GM18502 (cell line): ENCODE measurements at regions not wholly inside any gene's neighbourhood (a gene's known extent, or its start where the extent isn't known, plus 50 kb on each side); places are given as distances from the start of the nearest gene placed in this dataset.

Experiments
- ATAC-seq: cut with Tn5 transposase; IDR thresholded peaks from one replicate; pipeline ENCODE4 v1.9.1; 2021; ENCODE audit warnings: mild to moderate bottlenecking; ENCODE audit not compliant: unreplicated experiment, poor library complexity

DNA sequence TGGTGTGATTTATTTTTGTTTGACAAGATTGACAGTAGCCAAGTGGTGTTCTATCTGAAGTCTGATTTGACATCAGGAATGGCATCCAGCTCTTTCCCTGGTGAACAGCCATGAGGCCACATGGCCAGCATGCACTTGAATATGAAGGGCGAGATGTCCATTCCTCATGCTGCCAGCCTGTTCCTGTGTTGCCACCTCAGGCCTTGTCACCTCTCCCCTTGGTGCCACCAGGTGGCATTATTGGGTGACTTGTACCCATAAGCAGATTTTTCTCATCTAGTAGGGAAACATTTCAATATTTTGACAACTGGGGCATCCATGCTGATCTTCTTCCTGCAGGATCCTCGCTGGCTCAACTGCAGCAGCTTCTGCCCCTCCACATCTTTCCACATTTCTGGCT, 199.1 kb downstream of the ERMARD start:
- no peak for ATAC-seq

DNA sequence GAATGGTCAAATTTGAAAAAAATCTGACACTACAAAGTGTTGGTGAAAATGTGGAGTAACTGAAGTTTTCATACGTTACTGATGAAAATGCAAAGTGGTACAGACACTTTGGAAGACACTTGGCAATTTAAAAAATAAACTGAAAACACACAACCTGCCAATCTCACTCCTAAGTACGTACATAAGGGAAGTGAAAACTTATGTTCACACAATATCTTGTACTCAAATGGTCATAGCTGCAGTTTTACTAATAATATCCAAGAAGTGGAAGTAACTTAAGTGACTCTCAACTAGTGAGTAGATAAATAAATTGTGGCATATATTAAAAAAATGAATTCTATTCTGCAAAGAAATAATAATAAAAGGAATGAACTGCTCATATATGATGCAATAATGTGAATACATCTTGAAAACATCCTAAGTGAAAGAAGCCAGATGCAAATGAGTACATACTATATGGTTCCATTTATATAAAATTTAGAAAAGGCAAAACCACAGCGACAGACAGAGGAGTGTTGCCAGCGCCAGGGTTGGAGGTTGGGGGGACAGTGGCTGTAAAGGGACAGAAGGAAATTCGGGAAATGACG, 198.2 kb downstream of the ERMARD start:
- no peak for ATAC-seq

DNA sequence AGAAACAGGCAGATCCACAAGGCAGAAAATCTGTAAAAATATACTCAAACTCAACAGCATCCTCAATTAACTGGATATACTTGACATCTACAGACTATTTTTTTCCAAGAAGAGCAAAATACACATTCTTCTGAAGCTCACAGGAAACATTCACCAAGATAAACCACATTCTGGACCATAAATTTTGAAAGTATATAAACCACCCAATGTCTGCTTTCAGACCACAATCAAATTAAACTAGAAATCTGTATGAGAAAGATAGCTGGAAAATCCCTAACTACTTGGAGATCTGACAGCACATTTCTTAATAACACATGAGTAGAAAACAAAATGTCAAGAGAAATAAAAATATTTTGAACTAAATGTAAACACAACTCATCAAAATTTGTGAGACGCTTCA, 195.5 kb downstream of the ERMARD start:
- ATAC-seq = no peak

DNA sequence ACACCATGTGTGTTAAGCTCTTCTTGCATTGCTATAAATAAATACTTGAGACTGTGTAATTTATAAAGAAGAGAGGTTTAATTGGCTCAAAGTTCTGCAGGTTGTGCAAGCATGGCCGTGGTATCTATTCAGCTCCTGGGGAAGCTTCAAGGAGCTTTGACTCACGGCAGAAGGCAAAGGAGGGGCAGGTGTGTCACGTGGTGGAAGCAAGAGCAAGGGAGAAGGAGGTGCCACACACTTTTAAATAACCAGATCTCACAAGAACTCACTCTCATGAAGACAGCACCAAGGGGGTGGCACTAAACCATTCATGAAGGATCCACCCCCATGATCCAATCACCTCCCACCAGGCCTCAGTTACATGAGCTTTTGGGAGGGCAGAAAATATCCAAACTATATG, 193.7 kb downstream of the ERMARD start:
- ATAC-seq = no peak

DNA sequence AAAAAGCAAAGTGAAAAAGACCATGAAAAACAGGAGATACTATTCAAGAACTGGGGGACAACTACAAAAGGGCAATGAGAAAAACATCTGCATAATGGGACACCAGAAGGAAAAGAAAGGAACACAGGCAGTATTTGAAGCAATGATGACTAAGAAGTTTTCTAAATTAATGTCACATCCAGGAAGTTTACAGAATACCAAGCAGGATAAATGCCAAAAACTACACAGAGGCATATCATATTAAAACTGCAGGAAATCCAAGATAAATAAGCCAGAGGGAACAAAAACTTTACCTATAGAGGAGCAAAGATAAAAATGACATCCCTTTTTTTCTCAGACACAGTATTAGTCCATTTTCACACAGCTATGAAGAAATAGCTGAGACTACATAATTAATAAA, 193.0 kb downstream of the ERMARD start:
- no peak for ATAC-seq

DNA sequence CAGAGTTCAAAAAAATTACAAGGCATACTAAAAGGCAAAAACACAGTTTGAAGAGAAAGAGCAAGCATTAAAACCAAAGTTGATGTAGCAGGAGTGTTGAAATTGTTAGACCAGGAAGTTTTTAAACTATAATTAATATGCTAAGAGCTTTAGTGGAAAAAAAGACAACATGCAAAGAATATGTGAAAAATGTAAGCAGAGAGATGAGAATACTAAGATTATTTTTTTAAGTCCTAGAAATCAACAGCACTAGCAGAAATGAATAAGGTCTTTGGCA, 192.6 kb downstream of the ERMARD start:
- no peak for ATAC-seq

DNA sequence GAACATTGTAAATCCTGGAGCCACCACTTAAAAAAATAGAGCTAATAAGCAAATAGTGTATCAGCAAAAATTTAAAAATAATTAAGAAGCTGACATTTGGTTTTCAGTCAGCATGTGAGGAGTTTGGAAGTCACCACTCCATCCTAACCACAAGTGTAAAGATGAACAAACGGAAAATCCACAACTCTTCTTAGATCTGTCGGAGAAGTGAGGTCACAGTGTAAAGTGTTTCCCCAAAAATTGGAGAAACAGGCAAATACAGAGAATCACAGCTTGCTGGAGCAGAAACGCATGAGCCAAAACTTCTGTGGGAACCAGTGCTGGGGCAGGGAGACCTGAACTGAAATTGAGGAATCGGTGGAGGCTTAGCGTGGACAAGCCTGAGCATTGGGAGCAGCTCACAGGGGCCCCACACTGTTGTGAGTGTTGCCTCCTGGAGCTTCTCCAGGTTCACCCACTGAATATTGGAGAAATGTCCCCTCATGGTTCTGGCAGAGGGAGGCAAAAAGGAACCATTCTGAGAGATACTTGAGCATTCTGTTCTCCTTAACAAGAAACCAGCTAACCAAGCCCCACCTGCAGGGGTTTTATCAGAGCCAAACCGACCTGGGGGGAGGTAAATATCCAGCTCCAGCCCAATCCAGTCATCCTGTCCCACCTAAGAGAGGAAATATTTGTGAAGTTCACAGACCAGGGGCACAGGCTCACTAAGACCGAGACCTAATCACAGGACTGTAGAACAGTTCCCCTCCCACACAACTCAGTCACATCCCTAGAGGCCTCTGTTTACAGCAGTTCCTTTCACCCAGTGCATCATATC, 192.0 kb downstream of the ERMARD start:
- no peak for ATAC-seq

DNA sequence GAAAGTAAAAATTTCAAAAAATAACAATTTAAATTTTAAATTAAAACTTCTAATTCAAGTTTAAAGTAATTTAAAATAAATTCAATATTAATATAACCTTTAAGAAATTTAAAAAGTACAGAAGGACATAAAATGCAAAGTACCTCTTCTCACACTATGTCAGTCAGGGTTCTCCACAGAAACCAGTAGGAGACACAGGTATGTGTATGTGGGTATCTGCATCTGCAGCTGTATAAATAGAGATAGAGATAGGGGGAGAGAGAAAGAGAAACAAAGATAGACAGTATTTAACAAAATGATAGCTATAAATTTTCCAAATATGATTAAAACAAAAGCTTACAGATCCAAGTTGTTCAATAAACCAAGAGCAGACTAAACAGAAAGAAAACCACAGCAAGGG, 190.8 kb downstream of the ERMARD start:
- ATAC-seq = no peak

DNA sequence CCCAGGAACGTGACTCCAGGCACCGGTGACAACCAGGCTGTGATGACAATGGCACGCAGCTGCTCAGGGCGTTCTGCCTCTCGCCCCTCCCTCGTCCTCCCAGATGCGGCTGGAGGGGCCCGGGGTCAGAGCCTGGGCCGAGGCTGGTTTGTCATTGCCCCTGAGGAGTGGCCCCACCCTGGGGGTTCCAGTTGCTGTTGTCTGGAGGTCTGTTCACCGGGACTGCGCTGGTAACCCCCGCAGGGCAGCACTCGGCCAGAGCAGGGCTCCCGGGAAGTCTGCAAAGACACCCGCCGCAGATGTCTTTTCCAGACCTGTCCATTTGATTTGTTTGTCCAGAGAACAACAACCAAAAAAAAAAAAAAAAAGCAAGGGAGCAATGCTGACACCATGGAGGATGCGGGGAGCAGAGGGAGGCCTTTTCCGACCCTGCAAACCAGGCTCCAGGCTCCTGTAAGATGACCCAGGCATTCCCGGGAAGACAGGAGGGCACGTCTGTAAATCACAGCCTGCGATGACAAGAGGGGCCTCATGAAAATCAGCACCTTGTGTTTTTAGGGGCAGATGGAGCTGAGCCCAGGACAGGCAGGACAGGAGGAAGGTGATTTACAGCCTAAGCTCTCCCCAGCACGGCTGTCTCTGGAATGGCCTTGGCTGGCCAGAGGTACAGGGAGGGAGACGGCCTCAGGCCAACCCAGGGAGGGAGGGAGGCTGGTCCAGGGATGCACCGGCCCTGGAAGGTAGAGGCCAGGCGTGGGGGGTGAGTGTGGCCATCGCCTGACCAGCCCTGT, 189.3 kb downstream of the ERMARD start:
- no peak for ATAC-seq

DNA sequence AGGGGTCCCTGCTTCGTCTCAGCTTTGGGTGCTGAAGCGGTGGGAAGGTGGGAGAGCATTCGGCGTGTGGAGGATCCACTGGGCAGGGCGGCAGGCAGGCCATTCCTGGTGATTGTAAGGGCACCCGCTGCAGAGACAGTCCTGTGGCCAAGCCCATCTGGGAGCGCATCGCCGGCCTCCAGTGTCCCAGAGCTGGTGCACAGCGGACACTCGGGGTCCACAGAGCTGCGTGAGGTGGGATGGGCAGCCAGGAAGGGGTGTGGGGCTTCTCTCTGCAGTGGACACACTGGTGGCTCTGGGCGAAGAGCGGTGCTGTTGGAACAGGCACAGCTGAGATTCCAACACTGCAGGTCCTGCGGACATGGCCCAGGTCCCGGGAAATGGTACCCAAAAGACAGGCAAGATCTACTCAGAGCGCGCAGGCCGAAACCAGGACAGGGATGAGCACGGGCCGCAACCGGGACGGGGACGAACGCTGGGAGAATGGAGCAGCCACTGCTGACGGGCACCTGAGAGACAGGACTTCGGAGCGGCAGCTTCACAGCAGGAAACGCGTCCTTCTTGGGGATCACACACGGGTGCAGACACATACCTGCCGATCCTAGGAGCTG, 188.2 kb downstream of the ERMARD start:
- ATAC-seq = no peak

DNA sequence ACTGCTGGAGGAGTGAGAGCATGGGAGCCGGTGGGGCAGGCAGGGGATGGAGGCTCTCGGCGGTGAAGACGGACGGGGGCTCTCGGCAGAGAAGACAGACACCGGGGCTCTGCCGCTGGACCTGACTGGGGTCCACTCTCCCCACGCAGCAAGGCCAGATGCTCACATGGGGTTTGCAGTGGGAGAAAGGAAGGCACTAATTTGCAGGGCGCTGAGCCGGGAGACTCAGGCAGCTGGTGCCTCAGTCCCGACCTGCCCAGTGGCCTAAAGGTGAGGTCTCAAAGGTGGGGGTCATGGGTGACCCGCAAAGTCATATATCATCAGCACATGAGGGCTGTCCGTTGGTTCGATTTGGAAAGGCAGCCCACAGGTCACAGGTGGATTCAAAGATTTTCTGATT, 187.3 kb downstream of the ERMARD start:
- no peak for ATAC-seq

DNA sequence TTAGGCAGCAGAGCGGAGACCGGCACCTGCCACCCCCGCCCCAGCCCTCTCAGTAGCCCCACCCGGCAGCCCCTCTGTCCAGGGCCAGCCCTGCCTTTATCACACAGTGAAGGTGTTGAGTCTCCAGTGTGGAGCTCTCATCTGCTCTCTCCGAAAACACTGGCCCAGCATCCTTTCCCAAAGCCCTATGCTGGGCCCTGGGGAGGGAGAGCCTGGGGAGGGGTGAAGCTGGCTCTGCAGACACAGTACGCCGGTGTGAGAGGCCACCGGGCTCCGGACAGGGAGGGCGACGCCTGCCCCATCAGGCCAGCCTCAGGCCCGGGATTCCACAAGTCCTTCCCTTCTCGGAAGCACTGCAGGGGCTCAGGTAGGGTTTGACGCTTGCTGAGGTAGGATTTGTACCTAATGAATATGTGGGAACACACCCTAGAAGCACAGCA, 186.9 kb downstream of the ERMARD start:
- no peak for ATAC-seq

DNA sequence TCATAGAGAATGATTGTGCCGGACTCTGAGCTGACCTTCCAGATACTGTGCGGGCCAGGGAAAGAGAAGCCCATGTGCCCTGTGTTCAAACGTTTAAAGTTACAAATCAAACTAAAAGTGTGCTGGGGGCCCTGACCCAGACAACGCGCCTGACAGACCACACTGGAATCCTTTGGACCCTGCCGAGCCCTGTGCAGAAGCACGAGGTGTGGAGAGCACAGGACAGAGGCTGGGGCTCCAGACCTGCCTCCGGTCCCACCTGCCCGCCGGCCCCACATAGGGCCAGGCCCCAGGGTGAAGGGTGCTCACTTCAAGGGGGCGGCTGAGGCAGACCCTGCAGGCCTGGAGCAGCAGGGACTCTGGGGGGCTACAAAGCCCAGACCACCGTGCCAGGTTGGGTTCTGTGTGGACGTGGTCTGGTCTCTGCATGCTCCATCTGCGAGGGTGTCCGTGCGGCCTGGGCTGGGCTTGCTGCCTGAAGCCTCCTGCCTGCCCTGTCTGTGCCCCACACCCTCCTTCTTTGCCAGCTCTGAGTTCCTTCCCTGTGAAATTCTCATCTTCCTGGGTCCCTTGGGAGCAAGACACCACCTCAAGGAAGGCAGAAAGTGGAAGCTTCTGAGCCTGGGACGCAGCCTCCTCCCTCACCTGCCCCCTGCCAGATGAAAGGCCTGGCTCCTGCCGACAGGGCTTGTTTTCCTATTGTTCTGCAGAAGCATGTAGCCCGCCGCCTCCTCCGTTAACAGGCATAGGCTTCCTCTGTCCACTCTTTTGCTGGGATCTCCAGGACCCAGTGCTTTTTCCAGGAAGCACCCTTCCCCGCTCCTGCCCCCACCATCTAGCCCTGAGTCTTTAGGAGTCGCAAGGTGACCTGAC, 186.2 kb downstream of the ERMARD start:
- no peak for ATAC-seq

DNA sequence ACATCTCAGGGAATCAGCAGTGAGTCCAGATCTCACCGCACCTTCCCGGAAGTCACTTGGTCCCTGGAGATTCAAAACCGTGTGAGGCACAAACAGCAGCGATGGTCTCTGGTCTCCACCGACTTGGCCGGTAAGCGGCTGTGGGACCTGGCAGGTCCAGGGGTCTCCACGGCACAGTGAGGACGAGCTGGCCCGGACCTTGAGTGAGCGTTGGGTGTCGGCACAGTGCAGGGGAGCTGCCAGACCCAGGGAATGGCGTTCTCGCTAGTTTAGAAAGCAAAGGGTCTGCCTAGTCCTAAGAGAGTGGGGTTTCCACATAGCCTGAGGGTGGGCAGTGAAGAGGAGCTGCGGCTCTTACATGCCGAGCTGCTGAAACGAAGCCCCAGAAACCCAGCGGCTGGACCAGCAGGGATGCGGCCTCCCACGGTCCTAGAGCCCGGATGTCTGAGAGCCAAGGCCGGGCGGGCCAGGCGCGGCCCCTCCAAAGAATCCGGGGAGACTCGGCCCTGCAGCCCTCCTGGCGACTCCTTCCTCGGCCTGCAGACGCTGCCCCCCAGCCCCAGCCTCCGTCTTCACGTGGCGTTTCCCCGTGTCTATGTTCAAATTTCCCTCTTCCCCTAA, 185.0 kb downstream of the ERMARD start:
- no peak for ATAC-seq

DNA sequence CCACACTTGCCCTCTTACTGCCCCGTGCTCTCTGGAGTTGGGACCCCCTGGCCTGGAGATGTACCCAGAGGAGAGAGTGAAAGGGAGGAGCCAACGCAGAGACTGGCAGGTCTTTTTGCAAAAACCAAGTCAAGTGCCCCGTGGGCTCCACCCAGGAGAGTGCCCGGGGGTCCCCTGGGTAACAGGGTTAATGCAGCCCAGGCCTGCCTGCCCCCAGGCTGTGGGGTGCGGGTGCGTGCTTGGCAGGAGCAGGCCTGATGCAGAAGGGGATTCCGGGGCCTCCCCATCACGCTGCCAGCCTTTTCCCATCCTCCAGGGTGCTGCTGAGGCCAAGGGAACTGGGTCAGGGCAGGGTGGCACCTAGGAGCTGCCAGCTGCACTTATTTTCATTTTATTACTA, 184.4 kb downstream of the ERMARD start:
- no peak for ATAC-seq

DNA sequence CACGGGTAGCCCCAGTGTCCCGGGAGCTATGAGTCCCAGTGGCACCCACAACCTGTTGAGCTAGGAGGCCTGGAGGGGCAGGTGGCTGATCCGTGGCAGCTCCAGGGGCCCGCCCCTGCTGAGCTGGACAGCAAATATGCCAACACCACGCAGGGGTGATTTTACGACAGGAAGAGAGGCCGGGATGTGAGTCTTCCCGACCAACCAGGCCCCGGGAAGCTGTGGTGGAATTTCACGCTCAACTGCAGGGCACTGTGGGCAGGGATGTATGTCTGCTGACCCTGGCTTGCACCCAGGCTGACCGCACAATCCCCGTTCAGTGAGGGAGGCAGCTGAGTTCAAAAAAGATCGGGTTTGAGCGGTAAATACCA, 183.9 kb downstream of the ERMARD start:
- ATAC-seq = no peak

DNA sequence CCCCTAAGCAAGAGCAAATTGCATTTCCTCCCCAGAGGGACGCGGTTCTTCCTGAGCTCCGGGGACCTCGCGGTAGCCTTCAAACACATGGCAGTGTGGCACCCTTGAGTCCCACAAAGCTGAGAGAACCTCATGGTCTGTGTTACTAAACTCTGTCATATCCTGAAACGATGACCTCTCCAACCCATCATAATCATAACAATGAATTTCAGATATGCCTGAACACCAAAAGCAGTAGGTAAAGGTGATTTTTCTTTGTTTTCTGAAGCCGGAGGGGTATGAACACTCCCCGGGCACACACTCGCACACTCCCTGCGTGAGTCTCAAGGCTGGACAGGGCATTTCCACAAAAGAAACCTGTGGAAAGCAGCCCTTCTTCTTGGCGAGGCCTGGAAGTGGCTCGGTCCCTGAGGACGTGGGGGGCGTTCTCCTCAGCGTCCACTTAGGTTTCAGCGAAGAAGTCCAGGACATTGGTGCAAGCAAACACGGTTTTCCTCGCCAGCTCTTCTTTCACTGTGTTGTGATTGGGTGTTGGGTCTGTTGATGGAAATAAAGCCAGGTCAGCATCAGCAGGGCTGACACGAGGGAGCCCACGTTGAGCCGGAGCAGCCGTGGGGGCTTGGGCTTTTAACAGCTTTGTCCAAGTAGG, 183.4 kb downstream of the ERMARD start:
- ATAC-seq = no peak

DNA sequence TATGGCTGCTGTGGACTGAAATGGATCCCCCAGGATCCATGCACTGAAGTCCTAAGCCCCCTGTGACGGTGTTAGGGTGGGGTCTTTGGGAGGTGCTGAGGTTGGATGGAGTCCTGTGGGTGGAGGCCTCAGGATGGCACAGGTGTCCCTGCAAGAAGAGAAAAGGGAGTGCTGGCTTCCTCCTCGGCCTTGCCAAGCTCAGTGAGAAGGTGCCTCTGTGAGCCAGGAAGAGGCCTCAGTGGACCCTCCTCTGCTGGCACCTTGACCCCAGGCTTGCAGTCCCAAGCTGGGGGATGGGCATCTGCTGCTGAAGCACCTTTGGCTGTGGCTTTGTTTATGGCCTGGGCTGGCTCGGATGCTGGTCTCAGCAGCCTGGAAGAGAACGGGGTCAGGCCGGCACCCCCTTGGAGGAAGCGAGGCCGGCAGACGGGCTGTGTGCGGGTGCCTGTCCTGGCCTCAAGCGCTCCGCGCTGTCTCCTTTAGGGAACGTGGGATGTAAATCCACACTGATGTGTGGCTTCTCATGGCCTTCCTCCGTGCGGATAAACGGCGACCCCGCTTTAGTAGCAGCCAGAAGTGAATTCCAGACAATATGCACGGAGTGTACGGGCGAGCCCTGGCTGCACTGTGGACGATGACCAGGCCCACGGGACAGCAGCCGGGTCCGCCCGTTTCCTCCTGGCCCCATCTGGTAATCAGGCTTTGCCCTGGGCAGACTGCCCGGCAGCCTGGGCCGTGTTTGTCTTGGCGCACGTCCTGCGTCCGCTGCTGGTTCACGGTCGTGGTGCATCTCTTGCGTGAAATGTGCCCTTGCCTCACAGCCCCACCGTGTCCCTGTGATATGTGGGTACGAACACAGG, 182.6 kb downstream of the ERMARD start:
- no peak for ATAC-seq
